Panc1 (cell line): ENCODE measurements at regions not wholly inside any gene's neighbourhood (a gene's known extent, or its start where the extent isn't known, plus 50 kb on each side); places are given as distances from the start of the nearest gene placed in this dataset.

Experiments
- ATAC-seq: fragments of 200-7000 bp; cut with Tn5 transposase; 2 replicates; pipeline ENCODE4 v1.9.1; 2020; ENCODE audit warnings: mild to moderate bottlenecking, moderate library complexity
- BruUV-seq: library from RNA; stranded (reverse); fragments of 400-500 nt; replicated peaks from 2 replicates; lab custom pipeline; 2021; lab: Mats Ljungman, UMichigan
- CTCF ChIA-PET: fragments of 300-600 bp; sonication (Branson Sonifier 250); formaldehyde crosslinking; loops from one replicate; lab custom pipeline; 2022; ENCODE audit warnings: antibody characterized with exemption; lab: Charles Lee
- POLR2A ChIA-PET: fragments of 300-600 bp; sonication (Branson Sonifier 250); formaldehyde crosslinking; loops from one replicate; lab custom pipeline; 2022; ENCODE audit warnings: antibody characterized with exemption; lab: Charles Lee
- DNase-seq: peaks from one replicate; pipeline ENCODE4 v3.0.0-alpha.2; 2010; ENCODE audit warnings: low read depth, low spot score
- H3K27ac ChIP-seq: 2 replicates; pipeline ENCODE4 v1.5.1; 2011; ENCODE audit warnings: mild to moderate bottlenecking, low read length, inconsistent platforms
- H3K27me3 ChIP-seq: fragments of 200-500 bp; sonication (Bioruptor generic); 2 replicates; pipeline ENCODE4 v1.6.0; 2014; ENCODE audit warnings: low read length, inconsistent platforms; ENCODE audit not compliant: control insufficient read depth, insufficient read depth
- H3K36me3 ChIP-seq: fragments of 200-500 bp; sonication (Bioruptor generic); 2 replicates; pipeline ENCODE4 v1.5.1; 2014; ENCODE audit warnings: inconsistent platforms, mild to moderate bottlenecking, low read length, moderate library complexity; ENCODE audit not compliant: control insufficient read depth, insufficient read depth
- H3K4me1 ChIP-seq: 2 replicates; pipeline ENCODE4 v1.5.1; 2011; ENCODE audit warnings: inconsistent platforms, mild to moderate bottlenecking, low read length, moderate library complexity; ENCODE audit not compliant: control insufficient read depth, insufficient read depth
- H3K4me3 ChIP-seq, 2 experiments: 2 replicates each; pipeline ENCODE4 v1.5.1; 2011 to 2012; ENCODE audit warnings: low read depth in 2 of 2, low read length in 2 of 2, mild to moderate bottlenecking in 2 of 2, inconsistent platforms in 1 of 2, moderate library complexity in 1 of 2
- H3K9me3 ChIP-seq: fragments of 200-500 bp; sonication (Bioruptor generic); 2 replicates; pipeline ENCODE4 v1.5.1; 2014; ENCODE audit warnings: low read depth, mild to moderate bottlenecking, inconsistent platforms, low read length, moderate library complexity; ENCODE audit not compliant: control insufficient read depth, insufficient read depth
- CTCF ChIP-seq: fragments of 450-650 bp; IDR thresholded peaks from 2 replicates; pipeline ENCODE4 v1.5.1; 2017; ENCODE audit warnings: mild to moderate bottlenecking
- POLR2AphosphoS5 ChIP-seq: IDR thresholded peaks from 2 replicates; pipeline ENCODE4 v1.6.1; 2012; ENCODE audit warnings: mild to moderate bottlenecking, low read depth, low read length, moderate library complexity
- REST ChIP-seq, 2 experiments: IDR thresholded peaks; 2 replicates each; pipeline ENCODE4 v1.6.1; 2011 to 2012; ENCODE audit warnings: low read depth in 2 of 2, control low read depth in 1 of 2, low read length in 1 of 2, mild to moderate bottlenecking in 1 of 2, moderate library complexity in 1 of 2; ENCODE audit not compliant: insufficient read depth in 1 of 2
- SIN3A ChIP-seq: IDR thresholded peaks from 2 replicates; pipeline ENCODE4 v1.6.1; 2012; ENCODE audit warnings: low read depth, mild to moderate bottlenecking, low read length, moderate library complexity, borderline replicate concordance; ENCODE audit not compliant: insufficient read depth
- TCF7L2 ChIP-seq: IDR thresholded peaks from 2 replicates; pipeline ENCODE4 v1.6.1; 2011; ENCODE audit warnings: mild to moderate bottlenecking, low read depth, low read length, inconsistent platforms
- in situ Hi-C: cut with HindIII; loops from 2 replicates; pipeline ENCODE4 v1.10.0; 2016; ENCODE audit warnings: low sequenced_read_pairs, low pct_unique_long_range_greater_than_20kb
- intact Hi-C: fragments of 100-400 bp; cut with micrococcal nuclease; formaldehyde crosslinking; loops from one replicate; pipeline ENCODE4 v1.10.0; 2022; ENCODE audit not compliant: unreplicated experiment

GRCh38 chr1:2916153-2916552 lies 105.1 kb upstream of the ACTRT2 start:
- DNase-seq (no peak), ATAC-seq (no peak)
- Histone ChIP-seq H3K27ac (no peak overlapping the region), H3K4me1 (no peaks in the 10 kb centered on the region), H3K36me3 (no peaks in the 10 kb centered on the region), H3K9me3 (no peaks in the 10 kb centered on the region), H3K4me3 (no peak overlapping the region), H3K27me3 (no peaks in the 10 kb centered on the region; the same call in 1 of the 2 replicates)
- in situ Hi-C loops, result no loop called here
- ChIA-PET CTCF (no interaction called here), POLR2A (no interaction called here)
- no peak for TF ChIP-seq POLR2AphosphoS5
- TF ChIP-seq SIN3A, result no peak
- no peak for TF ChIP-seq CTCF
- TF ChIP-seq TCF7L2, result no peak
- TF ChIP-seq REST (IDR thresholded peaks at IDR 0.05; ENCODE audit: insufficient read depth in 1 of 2, low read depth in 2 of 2, low read length in 1 of 2), result no peak
- no TSS peak for BruUV-seq
- intact Hi-C loops, result no loop called here

- in situ Hi-C loops, result no loop called here
- Histone ChIP-seq H3K27ac (no peak overlapping the region), H3K36me3 (no peaks in the 10 kb centered on the region), H3K27me3 (no peaks in the 10 kb centered on the region; the same call in 1 of the 2 replicates), H3K4me1 (no peaks in the 10 kb centered on the region), H3K4me3 (no peak overlapping the region), H3K9me3 (no peaks in the 10 kb centered on the region)
- DNase-seq (no peak), ATAC-seq (no peak)
- ChIA-PET POLR2A (no interaction called here), CTCF (interaction anchor here (0.6 kb wide), 1 partner anchor 41 kb away, joined by 3 read pairs; no protein-coding TSS in a partner anchor)
- TF ChIP-seq CTCF (no peak), POLR2AphosphoS5 (no peak), REST (IDR thresholded peaks at IDR 0.05; ENCODE audit: insufficient read depth in 1 of 2, low read depth in 2 of 2, low read length in 1 of 2) (no peak), SIN3A (no peak), TCF7L2 (no peak)
- BruUV-seq, result no TSS peak
- intact Hi-C loops, result no loop called here
Measured at GRCh38 chr1:2916706-2917105, 104.6 kb upstream of the ACTRT2 start.
